Panc1 (cell line): ENCODE measurements at regions not wholly inside any gene's neighbourhood (a gene's known extent, or its start where the extent isn't known, plus 50 kb on each side); places are given as distances from the start of the nearest gene placed in this dataset.

Experiments used
- ATAC-seq: fragments of 200-7000 bp; cut with Tn5 transposase; 2 replicates; pipeline ENCODE4 v1.9.1; 2020; ENCODE audit warnings: mild to moderate bottlenecking, moderate library complexity
- BruUV-seq: library from RNA; stranded (reverse); fragments of 400-500 nt; replicated peaks from 2 replicates; lab custom pipeline; 2021; lab: Mats Ljungman, UMichigan
- CTCF ChIA-PET: fragments of 300-600 bp; sonication (Branson Sonifier 250); formaldehyde crosslinking; loops from one replicate; lab custom pipeline; 2022; ENCODE audit warnings: antibody characterized with exemption; lab: Charles Lee
- POLR2A ChIA-PET: fragments of 300-600 bp; sonication (Branson Sonifier 250); formaldehyde crosslinking; loops from one replicate; lab custom pipeline; 2022; ENCODE audit warnings: antibody characterized with exemption; lab: Charles Lee
- DNase-seq: peaks from one replicate; pipeline ENCODE4 v3.0.0-alpha.2; 2010; ENCODE audit warnings: low read depth, low spot score
- H3K27ac ChIP-seq: 2 replicates; pipeline ENCODE4 v1.5.1; 2011; ENCODE audit warnings: mild to moderate bottlenecking, low read length, inconsistent platforms
- H3K27me3 ChIP-seq: fragments of 200-500 bp; sonication (Bioruptor generic); 2 replicates; pipeline ENCODE4 v1.6.0; 2014; ENCODE audit warnings: low read length, inconsistent platforms; ENCODE audit not compliant: control insufficient read depth, insufficient read depth
- H3K36me3 ChIP-seq: fragments of 200-500 bp; sonication (Bioruptor generic); 2 replicates; pipeline ENCODE4 v1.5.1; 2014; ENCODE audit warnings: inconsistent platforms, mild to moderate bottlenecking, low read length, moderate library complexity; ENCODE audit not compliant: control insufficient read depth, insufficient read depth
- H3K4me1 ChIP-seq: 2 replicates; pipeline ENCODE4 v1.5.1; 2011; ENCODE audit warnings: inconsistent platforms, mild to moderate bottlenecking, low read length, moderate library complexity; ENCODE audit not compliant: control insufficient read depth, insufficient read depth
- H3K4me3 ChIP-seq, 2 experiments: 2 replicates each; pipeline ENCODE4 v1.5.1; 2011 to 2012; ENCODE audit warnings: low read depth in 2 of 2, low read length in 2 of 2, mild to moderate bottlenecking in 2 of 2, inconsistent platforms in 1 of 2, moderate library complexity in 1 of 2
- H3K9me3 ChIP-seq: fragments of 200-500 bp; sonication (Bioruptor generic); 2 replicates; pipeline ENCODE4 v1.5.1; 2014; ENCODE audit warnings: low read depth, mild to moderate bottlenecking, inconsistent platforms, low read length, moderate library complexity; ENCODE audit not compliant: control insufficient read depth, insufficient read depth
- POLR2AphosphoS5 ChIP-seq: IDR thresholded peaks from 2 replicates; pipeline ENCODE4 v1.6.1; 2012; ENCODE audit warnings: mild to moderate bottlenecking, low read depth, low read length, moderate library complexity
- SIN3A ChIP-seq: IDR thresholded peaks from 2 replicates; pipeline ENCODE4 v1.6.1; 2012; ENCODE audit warnings: low read depth, mild to moderate bottlenecking, low read length, moderate library complexity, borderline replicate concordance; ENCODE audit not compliant: insufficient read depth
- TCF7L2 ChIP-seq: IDR thresholded peaks from 2 replicates; pipeline ENCODE4 v1.6.1; 2011; ENCODE audit warnings: mild to moderate bottlenecking, low read depth, low read length, inconsistent platforms
- in situ Hi-C: cut with HindIII; loops from 2 replicates; pipeline ENCODE4 v1.10.0; 2016; ENCODE audit warnings: low sequenced_read_pairs, low pct_unique_long_range_greater_than_20kb
- intact Hi-C: fragments of 100-400 bp; cut with micrococcal nuclease; formaldehyde crosslinking; loops from one replicate; pipeline ENCODE4 v1.10.0; 2022; ENCODE audit not compliant: unreplicated experiment
- TF ChIP-seq, protein P1 (sequence below): fragments of 450-650 bp; IDR thresholded peaks from 2 replicates; pipeline ENCODE4 v1.5.1; 2017; ENCODE audit warnings: mild to moderate bottlenecking
- TF ChIP-seq, protein P2 (sequence below), 2 experiments: IDR thresholded peaks; 2 replicates each; pipeline ENCODE4 v1.6.1; 2011 to 2012; ENCODE audit warnings: low read depth in 2 of 2, control low read depth in 1 of 2, low read length in 1 of 2, mild to moderate bottlenecking in 1 of 2, moderate library complexity in 1 of 2; ENCODE audit not compliant: insufficient read depth in 1 of 2

DNA sequence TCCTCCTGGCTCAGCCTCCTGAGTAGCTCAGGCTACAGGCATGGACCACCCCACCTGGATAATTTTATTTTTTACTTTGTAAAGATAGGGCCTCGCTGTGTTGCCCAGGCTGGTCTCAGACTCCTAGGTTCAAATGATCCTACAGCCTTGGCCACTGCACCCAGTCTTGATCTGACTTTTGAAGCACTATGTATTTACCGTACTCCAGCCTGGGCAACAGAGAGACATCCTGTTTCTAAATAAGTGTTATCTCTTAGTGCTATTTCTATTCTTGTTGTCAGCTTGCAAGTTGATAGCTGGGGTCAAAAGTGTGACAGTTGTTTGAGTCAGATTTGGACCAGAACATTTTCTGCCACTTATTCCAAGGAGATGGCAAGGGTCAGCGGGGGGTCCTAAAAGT is 486.4 kb downstream of the NPIPA7 start:
- TF ChIP-seq, protein P1, sequence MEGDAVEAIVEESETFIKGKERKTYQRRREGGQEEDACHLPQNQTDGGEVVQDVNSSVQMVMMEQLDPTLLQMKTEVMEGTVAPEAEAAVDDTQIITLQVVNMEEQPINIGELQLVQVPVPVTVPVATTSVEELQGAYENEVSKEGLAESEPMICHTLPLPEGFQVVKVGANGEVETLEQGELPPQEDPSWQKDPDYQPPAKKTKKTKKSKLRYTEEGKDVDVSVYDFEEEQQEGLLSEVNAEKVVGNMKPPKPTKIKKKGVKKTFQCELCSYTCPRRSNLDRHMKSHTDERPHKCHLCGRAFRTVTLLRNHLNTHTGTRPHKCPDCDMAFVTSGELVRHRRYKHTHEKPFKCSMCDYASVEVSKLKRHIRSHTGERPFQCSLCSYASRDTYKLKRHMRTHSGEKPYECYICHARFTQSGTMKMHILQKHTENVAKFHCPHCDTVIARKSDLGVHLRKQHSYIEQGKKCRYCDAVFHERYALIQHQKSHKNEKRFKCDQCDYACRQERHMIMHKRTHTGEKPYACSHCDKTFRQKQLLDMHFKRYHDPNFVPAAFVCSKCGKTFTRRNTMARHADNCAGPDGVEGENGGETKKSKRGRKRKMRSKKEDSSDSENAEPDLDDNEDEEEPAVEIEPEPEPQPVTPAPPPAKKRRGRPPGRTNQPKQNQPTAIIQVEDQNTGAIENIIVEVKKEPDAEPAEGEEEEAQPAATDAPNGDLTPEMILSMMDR = no peak
- TF ChIP-seq, protein P2, sequence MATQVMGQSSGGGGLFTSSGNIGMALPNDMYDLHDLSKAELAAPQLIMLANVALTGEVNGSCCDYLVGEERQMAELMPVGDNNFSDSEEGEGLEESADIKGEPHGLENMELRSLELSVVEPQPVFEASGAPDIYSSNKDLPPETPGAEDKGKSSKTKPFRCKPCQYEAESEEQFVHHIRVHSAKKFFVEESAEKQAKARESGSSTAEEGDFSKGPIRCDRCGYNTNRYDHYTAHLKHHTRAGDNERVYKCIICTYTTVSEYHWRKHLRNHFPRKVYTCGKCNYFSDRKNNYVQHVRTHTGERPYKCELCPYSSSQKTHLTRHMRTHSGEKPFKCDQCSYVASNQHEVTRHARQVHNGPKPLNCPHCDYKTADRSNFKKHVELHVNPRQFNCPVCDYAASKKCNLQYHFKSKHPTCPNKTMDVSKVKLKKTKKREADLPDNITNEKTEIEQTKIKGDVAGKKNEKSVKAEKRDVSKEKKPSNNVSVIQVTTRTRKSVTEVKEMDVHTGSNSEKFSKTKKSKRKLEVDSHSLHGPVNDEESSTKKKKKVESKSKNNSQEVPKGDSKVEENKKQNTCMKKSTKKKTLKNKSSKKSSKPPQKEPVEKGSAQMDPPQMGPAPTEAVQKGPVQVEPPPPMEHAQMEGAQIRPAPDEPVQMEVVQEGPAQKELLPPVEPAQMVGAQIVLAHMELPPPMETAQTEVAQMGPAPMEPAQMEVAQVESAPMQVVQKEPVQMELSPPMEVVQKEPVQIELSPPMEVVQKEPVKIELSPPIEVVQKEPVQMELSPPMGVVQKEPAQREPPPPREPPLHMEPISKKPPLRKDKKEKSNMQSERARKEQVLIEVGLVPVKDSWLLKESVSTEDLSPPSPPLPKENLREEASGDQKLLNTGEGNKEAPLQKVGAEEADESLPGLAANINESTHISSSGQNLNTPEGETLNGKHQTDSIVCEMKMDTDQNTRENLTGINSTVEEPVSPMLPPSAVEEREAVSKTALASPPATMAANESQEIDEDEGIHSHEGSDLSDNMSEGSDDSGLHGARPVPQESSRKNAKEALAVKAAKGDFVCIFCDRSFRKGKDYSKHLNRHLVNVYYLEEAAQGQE (IDR thresholded peaks at IDR 0.05; ENCODE audit: insufficient read depth in 1 of 2, low read depth in 2 of 2, low read length in 1 of 2) = no peak
- TF ChIP-seq TCF7L2 (no peak), POLR2AphosphoS5 (no peak), SIN3A (no peak)
- Histone ChIP-seq H3K27ac (no peak overlapping the region), H3K4me3 (no peak overlapping the region), H3K36me3 (no peaks in the 10 kb centered on the region), H3K27me3 (peaks cover 14% of the 10 kb centered on the region), H3K4me1 (no peaks in the 10 kb centered on the region), H3K9me3 (no peaks in the 10 kb centered on the region)
- CTCF ChIA-PET = no interaction called here
- DNase-seq (no peak), ATAC-seq (no peak)
- POLR2A ChIA-PET = interaction anchor here (0.6 kb wide), 1 partner anchor 102 kb away, joined by 3 read pairs; no protein-coding TSS in a partner anchor
- in situ Hi-C loops = no loop called here
- intact Hi-C loops = no loop called here
- no TSS peak for BruUV-seq

DNA sequence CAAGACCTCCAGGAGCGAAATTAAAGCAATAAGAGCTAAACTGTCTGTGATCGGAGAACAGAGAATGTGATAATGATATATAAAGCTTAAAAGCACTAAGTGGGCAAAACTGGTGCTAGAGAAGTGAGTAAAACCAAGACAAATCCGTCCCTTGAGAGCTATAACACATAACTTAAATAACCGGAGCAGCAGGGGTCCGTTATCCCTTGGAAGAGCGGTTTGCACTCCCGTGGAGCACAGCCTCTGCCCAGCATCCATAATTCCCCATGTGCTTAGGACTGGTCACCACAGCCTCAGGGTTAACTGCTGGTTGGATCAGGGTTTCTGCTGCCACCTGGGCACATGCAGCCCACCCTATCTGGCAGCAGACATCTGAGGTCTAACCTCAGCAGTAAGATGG is 489.0 kb downstream of the NPIPA7 start:
- POLR2A ChIA-PET = no interaction called here
- intact Hi-C loops (no loop called here), in situ Hi-C loops (no loop called here)
- CTCF ChIA-PET = no interaction called here
- DNase-seq = no peak
- no peak for ATAC-seq
- TF ChIP-seq POLR2AphosphoS5 (no peak), TCF7L2 (no peak), SIN3A (no peak)
- TF ChIP-seq, protein P1 = no peak
- TF ChIP-seq, protein P2 (IDR thresholded peaks at IDR 0.05; ENCODE audit: insufficient read depth in 1 of 2, low read depth in 2 of 2, low read length in 1 of 2) = no peak
- no peaks in the 10 kb centered on the region for H3K36me3 ChIP-seq
- no peaks in the 10 kb centered on the region for H3K9me3 ChIP-seq
- no TSS peak for BruUV-seq
- H3K27me3 ChIP-seq = peaks cover 20% of the 10 kb centered on the region
- no peak overlapping the region for H3K4me3 ChIP-seq
- no peaks in the 10 kb centered on the region for H3K4me1 ChIP-seq
- no peak overlapping the region for H3K27ac ChIP-seq
